ENCODE measurements at regions not wholly inside any gene's neighbourhood (a gene's known extent, or its start where the extent isn't known, plus 50 kb on each side); places are given as distances from the start of the nearest gene placed in this dataset.

GRCh38 chr1:239939602-239940001 is 152.1 kb upstream of the FMN2 start:
- no peak for TF ChIP-seq CTCF (IDR thresholded peaks at IDR 0.05)
- no peak for TF ChIP-seq POLR2A (IDR thresholded peaks at IDR 0.05)
